ENCODE measurements at regions not wholly inside any gene's neighbourhood (a gene's known extent, or its start where the extent isn't known, plus 50 kb on each side); places are given as distances from the start of the nearest gene placed in this dataset.

- FAIRE-seq (no peak), DNase-seq (ENCODE audit: low read depth) (no peak)
- H3K36me3 ChIP-seq (ENCODE audit: control insufficient read depth, insufficient read depth, low read length) = no peaks in the 10 kb centered on the region
- TF ChIP-seq CTCF (IDR thresholded peaks at IDR 0.05; ENCODE audit: insufficient read depth, low read length, severe bottlenecking) = no peak
- H3K27me3 ChIP-seq (ENCODE audit: control insufficient read depth, insufficient read depth, low read length) = no peaks in the 10 kb centered on the region
- no peak overlapping the region for H3K4me3 ChIP-seq (ENCODE audit: low read depth, low read length)
Measured at GRCh38 chr20:55242853-55243252, 762.5 kb downstream of the CBLN4 start.

- FAIRE-seq (no peak), DNase-seq (ENCODE audit: low read depth) (no peak)
- no peak for TF ChIP-seq CTCF (IDR thresholded peaks at IDR 0.05; ENCODE audit: insufficient read depth, low read length, severe bottlenecking)
- no peaks in the 10 kb centered on the region for H3K27me3 ChIP-seq (ENCODE audit: control insufficient read depth, insufficient read depth, low read length)
- H3K4me3 ChIP-seq (ENCODE audit: low read depth, low read length) = no peak overlapping the region
- H3K36me3 ChIP-seq (ENCODE audit: control insufficient read depth, insufficient read depth, low read length) = no peaks in the 10 kb centered on the region
Measured at GRCh38 chr20:55239269-55239668, 763.9 kb downstream of the DOK5 start.

GRCh38 chr20:55232647-55233046 lies 757.3 kb downstream of the DOK5 start:
- Histone ChIP-seq H3K36me3 (ENCODE audit: control insufficient read depth, insufficient read depth, low read length) (no peaks in the 10 kb centered on the region), H3K4me3 (ENCODE audit: low read depth, low read length) (no peak overlapping the region), H3K27me3 (ENCODE audit: control insufficient read depth, insufficient read depth, low read length) (no peaks in the 10 kb centered on the region)
- DNase-seq (ENCODE audit: low read depth) = peak; percentile 66
- no peak for TF ChIP-seq CTCF (IDR thresholded peaks at IDR 0.05; ENCODE audit: insufficient read depth, low read length, severe bottlenecking)
- FAIRE-seq = no peak

- FAIRE-seq = no peak
Measured at GRCh38 chr20:55229451-55229850, 754.1 kb downstream of the DOK5 start.

GRCh38 chr20:55216525-55217242 lies 741.3 kb downstream of the DOK5 start:
- Histone ChIP-seq H3K36me3 (ENCODE audit: control insufficient read depth, insufficient read depth, low read length) (no peaks in the 10 kb centered on the region), H3K27me3 (ENCODE audit: control insufficient read depth, insufficient read depth, low read length) (no peaks in the 10 kb centered on the region), H3K4me3 (ENCODE audit: low read depth, low read length) (no peak overlapping the region)
- TF ChIP-seq CTCF (IDR thresholded peaks at IDR 0.05; ENCODE audit: insufficient read depth, low read length, severe bottlenecking) = no peak
- no peak for FAIRE-seq
- DNase-seq (ENCODE audit: low read depth) = peak; percentile 91

More at GRCh38 chr20:55229451-55229850, 754.1 kb downstream of the DOK5 start:
- DNase-seq (ENCODE audit: low read depth) = no peak
- Histone ChIP-seq H3K27me3 (ENCODE audit: control insufficient read depth, insufficient read depth, low read length) (no peaks in the 10 kb centered on the region), H3K4me3 (ENCODE audit: low read depth, low read length) (no peak overlapping the region), H3K36me3 (ENCODE audit: control insufficient read depth, insufficient read depth, low read length) (no peaks in the 10 kb centered on the region)
- no peak for TF ChIP-seq CTCF (IDR thresholded peaks at IDR 0.05; ENCODE audit: insufficient read depth, low read length, severe bottlenecking)

GRCh38 chr20:55213653-55214052 lies 738.3 kb downstream of the DOK5 start:
- no peak for TF ChIP-seq CTCF (IDR thresholded peaks at IDR 0.05; ENCODE audit: insufficient read depth, low read length, severe bottlenecking)
- DNase-seq (ENCODE audit: low read depth) (no peak), FAIRE-seq (no peak)
- no peaks in the 10 kb centered on the region for H3K36me3 ChIP-seq (ENCODE audit: control insufficient read depth, insufficient read depth, low read length)
- no peaks in the 10 kb centered on the region for H3K27me3 ChIP-seq (ENCODE audit: control insufficient read depth, insufficient read depth, low read length)
- no peak overlapping the region for H3K4me3 ChIP-seq (ENCODE audit: low read depth, low read length)

All from bronchial epithelial cell (primary cell).